HUES6 (cell line): ENCODE measurements at regions not wholly inside any gene's neighbourhood (a gene's known extent, or its start where the extent isn't known, plus 50 kb on each side); places are given as distances from the start of the nearest gene placed in this dataset.
"Not testable (repeated sequence)": the region's sequence is repeated elsewhere in the genome, so short reads cannot be mapped to it uniquely, and the experiment has no call there.

ENCODE experiments used
- H3K27ac ChIP-seq: 2 replicates; pipeline ENCODE4 v1.7.0; 2013; ENCODE audit warnings: low read depth, mild to moderate bottlenecking, low read length, inconsistent platforms
- H3K27me3 ChIP-seq: 2 replicates; pipeline ENCODE4 v1.6.1; 2013; ENCODE audit warnings: low read length; ENCODE audit not compliant: control insufficient read depth, insufficient read depth
- H3K36me3 ChIP-seq: 2 replicates; pipeline ENCODE4 v1.6.1; 2013; ENCODE audit warnings: low read length; ENCODE audit not compliant: control insufficient read depth, insufficient read depth
- H3K4me1 ChIP-seq: 2 replicates; pipeline ENCODE4 v1.6.1; 2013; ENCODE audit warnings: low read length; ENCODE audit not compliant: control insufficient read depth, insufficient read depth
- H3K4me3 ChIP-seq: 2 replicates; pipeline ENCODE4 v1.5.1; 2013; ENCODE audit warnings: low read depth, low read length
- H3K9ac ChIP-seq: one replicate; pipeline ENCODE4 v1.6.1; 2013; ENCODE audit warnings: mild to moderate bottlenecking, low read length
- H3K9me3 ChIP-seq: 2 replicates; pipeline ENCODE4 v1.6.1; 2013; ENCODE audit warnings: low read depth, low read length; ENCODE audit not compliant: control insufficient read depth, insufficient read depth

DNA sequence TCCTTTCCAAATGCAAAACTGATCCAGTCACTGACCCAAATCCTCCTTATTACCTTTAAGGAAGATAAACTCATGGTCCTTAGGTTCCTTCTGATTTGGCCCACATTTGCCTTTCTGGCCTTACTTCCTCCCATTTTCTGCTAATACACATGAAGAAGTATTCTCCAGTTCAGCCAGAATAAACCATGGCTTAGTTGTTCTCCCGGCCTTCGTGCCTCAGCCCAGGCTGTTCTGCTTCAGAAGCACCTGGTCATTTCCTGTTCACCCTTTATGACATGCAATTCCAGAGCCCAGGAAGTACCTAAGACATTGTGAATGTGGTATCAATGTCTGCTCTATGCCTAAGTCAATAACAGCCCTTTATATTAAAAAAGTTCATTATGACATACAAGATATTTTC lies 4790.1 kb upstream of the OR11H1 start:
- not testable (repeated sequence) for H3K4me1 ChIP-seq, H3K36me3 ChIP-seq, H3K4me3 ChIP-seq, H3K27ac ChIP-seq, H3K9ac ChIP-seq, H3K27me3 ChIP-seq
- H3K9me3 ChIP-seq, result peaks cover 72% of the 10 kb centered on the region

DNA sequence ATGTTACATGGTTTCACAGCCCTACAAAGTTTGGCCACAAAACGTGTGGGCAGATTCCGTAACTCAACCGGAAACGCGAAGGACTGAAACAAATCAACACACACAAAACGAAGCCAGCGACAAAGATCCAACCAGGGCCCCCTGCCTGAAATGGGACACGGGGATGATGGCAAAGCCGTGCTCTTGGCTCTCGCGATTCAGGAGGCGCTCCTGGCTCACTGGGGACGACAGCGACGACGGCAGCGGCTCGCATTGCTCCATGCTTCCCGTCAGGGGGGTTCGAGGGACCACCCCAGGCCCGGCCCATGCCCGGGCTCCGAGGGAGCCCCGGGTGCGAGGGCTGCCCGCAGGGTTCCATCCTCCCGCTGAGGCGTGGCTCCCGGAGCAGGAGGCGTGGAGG lies 4786.8 kb upstream of the OR11H1 start:
- no peak overlapping the region for H3K4me3 ChIP-seq
- no peak overlapping the region for H3K27ac ChIP-seq
- H3K9me3 ChIP-seq, result peaks cover 63% of the 10 kb centered on the region
- no peak overlapping the region for H3K9ac ChIP-seq
- H3K36me3 ChIP-seq, result no peaks in the 10 kb centered on the region
- no peaks in the 10 kb centered on the region for H3K4me1 ChIP-seq
- no peaks in the 10 kb centered on the region for H3K27me3 ChIP-seq

DNA sequence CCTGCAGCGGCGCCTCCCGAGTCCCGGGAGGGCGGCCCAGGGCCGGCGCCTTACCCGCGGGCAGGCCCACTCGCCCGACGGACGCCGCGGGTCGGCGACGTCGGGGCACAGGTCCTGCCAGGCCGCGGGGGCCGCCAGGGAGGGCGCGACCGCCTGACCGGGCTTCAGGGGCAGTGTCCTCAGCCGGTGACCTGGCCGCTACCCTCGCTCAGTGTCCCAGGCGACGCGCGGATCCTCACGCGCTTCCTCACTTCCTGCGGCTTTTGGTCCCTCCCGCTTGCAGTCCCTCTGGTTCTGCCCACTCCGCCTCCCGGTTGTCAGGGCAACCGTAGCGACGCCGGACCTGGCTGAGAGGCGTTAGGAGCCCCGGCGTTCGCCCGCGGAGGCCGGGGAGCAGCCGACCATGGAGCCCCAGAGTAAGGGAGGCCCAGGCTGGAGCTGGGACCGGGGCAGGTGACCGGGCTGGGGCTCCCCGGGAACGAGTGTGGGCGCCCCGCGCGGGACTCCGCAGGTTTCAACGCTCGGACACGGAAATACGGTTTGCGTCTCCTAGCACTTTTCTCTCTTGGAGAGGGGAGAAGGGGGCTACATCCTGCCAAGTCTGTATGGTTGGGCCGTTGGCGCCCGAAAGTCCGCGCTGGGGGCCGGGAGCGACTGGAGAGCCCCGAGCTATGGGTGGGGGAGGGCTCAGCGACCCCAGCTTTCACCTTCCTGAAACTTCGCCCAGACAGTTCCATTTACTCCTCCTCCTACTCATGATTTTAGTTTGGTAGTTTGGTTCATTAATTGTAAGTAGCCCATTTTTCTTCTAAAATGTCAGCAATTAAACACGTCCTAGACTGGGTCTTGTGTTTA lies 4786.0 kb upstream of the OR11H1 start:
- not testable (repeated sequence) for H3K27ac ChIP-seq, H3K9ac ChIP-seq, H3K4me3 ChIP-seq, H3K27me3 ChIP-seq, H3K36me3 ChIP-seq, H3K4me1 ChIP-seq
- H3K9me3 ChIP-seq, result peaks cover 63% of the 10 kb centered on the region

DNA sequence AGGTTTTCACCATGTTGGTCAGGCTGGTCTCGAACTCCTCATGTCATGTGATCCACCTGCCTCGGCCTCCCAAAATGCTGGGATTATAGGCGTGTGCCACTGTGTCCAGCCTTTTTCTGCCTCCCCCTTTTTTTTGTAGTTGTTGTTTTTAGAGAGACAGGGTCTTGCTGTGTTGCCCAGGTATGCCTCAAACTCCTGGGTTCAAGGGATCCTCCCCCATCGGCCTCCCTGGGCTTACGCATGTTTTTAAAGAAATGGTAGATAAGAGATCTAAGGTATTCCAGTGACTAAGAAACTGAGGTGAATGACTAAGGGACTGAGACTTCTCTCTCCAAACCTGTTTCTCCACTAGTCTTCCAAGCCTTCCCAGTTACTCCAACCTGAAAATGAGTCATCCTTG lies 4781.6 kb upstream of the OR11H1 start:
- H3K9ac ChIP-seq, H3K27ac ChIP-seq, H3K27me3 ChIP-seq, H3K36me3 ChIP-seq, H3K4me3 ChIP-seq, H3K4me1 ChIP-seq: not testable (repeated sequence)
- H3K9me3 ChIP-seq, result peaks cover 57% of the 10 kb centered on the region

DNA sequence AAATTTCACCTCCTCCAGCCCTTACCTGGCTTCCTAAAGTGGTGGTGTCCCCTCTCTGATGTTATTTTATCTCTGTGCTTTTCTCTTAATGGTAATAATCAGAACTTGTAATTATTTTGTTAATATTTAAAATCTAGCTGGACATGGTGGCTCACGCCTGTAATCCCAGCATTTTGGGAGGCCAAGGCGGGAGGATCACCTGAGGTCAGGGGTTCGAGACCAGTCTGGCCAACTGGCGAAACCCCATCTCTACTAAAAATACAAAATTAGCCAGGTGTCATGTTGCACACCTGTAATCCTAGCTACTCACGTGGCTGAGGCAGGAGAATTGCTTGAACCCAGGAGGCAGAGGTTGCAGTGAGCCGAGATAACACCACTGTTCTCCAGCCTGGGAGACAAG lies 4780.8 kb upstream of the OR11H1 start:
- H3K9ac ChIP-seq, H3K36me3 ChIP-seq, H3K4me3 ChIP-seq, H3K4me1 ChIP-seq, H3K27me3 ChIP-seq, H3K27ac ChIP-seq: not testable (repeated sequence)
- peaks cover 55% of the 10 kb centered on the region for H3K9me3 ChIP-seq

DNA sequence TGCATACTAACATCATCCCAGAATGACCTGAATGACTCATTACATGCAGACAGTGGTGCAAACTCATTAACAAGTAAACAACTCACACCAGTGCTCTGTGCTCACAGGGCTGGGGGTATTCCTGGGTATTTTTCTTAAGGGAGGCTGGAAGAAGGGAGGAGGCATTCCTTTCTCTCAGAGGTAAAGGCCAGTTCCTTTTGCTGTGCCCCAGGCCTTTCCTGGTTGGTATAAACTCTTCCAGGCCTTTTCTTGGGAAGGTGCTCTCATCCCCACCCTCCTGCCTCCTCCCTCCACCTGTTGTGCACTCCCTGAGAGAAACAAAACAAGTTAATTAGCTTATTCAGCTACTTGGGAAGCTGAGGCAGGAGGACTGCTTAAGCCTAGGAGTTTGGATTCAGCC lies 4779.2 kb upstream of the OR11H1 start:
- H3K27ac ChIP-seq, H3K36me3 ChIP-seq, H3K9ac ChIP-seq, H3K27me3 ChIP-seq, H3K4me1 ChIP-seq, H3K4me3 ChIP-seq: not testable (repeated sequence)
- H3K9me3 ChIP-seq, result peaks cover 54% of the 10 kb centered on the region

DNA sequence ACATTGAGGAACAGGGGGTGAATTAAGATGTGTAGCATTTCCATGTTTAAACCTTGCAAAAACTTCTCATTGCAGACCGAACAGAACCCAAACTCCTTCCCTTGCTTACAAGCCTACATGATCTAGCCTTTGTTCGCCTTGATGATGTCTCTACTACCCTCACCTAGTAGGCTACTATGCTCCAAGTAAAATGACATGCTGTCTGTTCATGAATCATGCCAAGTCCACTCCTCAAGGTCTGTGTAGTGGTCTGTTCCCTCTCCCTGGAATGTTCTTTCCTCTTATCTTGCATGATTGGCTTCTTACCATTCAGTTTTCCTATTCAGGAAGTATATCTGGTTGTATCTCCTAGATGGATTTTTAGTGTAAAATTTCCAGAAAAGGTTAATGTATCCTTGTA lies 4778.6 kb upstream of the OR11H1 start:
- H3K4me3 ChIP-seq, H3K36me3 ChIP-seq, H3K27ac ChIP-seq, H3K4me1 ChIP-seq, H3K9ac ChIP-seq, H3K27me3 ChIP-seq: not testable (repeated sequence)
- H3K9me3 ChIP-seq, result peaks cover 57% of the 10 kb centered on the region

DNA sequence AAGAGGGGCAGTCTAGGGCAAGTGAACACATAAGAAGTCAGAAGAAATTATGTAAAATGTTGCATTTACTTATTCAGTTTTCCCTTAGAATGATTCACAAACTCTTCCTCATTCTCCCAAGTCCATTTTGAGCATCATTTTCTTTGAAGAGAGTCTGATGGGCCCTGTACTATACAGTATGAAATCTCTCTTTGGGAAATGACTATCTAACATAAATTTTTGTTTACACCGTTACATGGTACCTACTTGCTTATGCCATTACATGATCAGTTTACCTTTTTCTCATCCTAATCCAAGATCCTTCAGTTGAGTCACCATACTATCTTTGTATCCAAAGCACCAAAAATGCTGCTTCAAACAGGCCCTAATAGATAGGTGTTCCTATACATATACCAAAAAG lies 4774.4 kb upstream of the OR11H1 start:
- H3K27me3 ChIP-seq, H3K36me3 ChIP-seq, H3K9ac ChIP-seq, H3K4me1 ChIP-seq, H3K27ac ChIP-seq: not testable (repeated sequence)
- Histone ChIP-seq H3K4me3 (0 out of 2 replicates have a peak overlapping the region, but pooled peaks have one; percentile 8), H3K9me3 (peaks cover 62% of the 10 kb centered on the region)

DNA sequence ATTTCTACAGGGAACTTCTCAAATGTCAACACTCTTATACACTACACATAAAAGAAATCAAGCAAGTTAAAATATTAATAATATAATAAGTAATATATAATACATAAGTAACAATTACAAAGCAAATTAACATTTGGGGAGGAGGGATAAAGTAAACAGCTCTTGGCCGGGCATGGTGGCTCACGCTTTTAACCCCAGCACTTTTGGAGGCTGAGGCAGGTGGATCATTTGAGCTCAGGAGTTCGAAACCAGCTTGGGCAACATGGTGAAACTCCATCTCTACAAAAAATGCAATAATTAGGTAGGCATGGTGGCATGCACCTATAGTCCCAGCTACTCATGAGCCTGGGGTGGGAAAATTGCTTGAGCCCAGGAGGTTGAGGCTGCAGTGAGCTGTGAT lies 4772.6 kb upstream of the OR11H1 start:
- H3K4me3 ChIP-seq, H3K4me1 ChIP-seq, H3K27ac ChIP-seq, H3K36me3 ChIP-seq, H3K9ac ChIP-seq, H3K27me3 ChIP-seq: not testable (repeated sequence)
- H3K9me3 ChIP-seq, result peaks cover 55% of the 10 kb centered on the region

DNA sequence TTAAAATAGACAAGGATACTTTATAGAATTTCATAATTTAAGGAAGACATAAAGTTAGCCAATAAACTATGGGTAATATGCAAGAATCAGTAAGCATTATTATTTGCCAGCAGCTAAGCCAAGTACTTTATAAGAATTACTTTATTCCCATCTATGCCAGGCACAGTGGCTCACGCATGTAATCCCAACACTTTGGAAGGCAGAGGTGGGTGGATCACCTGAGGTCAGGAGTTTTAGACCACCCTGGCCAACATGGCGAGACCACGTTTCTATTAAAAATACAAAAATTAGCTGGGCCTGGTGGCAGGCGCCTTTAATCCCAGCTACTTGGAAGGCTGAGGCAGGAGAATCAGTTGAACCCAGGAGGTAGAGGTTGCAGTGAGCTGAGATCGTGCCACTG lies 4767.6 kb upstream of the OR11H1 start:
- not testable (repeated sequence) for H3K4me1 ChIP-seq, H3K36me3 ChIP-seq, H3K27ac ChIP-seq, H3K27me3 ChIP-seq, H3K9ac ChIP-seq, H3K4me3 ChIP-seq
- H3K9me3 ChIP-seq, result peaks cover 29% of the 10 kb centered on the region

DNA sequence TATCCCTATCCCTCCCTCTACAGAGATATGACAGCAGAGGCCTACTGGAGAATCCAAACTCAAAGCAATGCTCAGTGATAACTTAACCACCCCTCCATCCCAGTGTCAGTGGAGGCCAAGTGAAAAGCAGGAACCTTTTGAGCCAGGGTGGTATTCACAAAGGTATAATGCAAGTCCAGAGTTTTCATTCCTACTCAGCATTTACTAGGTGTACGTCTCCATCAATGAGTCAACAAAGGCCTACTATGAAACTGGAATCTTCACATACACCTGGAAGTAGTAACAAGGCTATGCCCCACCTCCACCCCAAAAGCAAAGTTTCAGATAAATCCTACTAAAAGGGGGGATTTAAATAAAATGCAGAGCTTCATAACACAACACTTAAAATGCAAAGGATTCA lies 4761.7 kb upstream of the OR11H1 start:
- H3K27ac ChIP-seq, H3K9ac ChIP-seq, H3K4me1 ChIP-seq, H3K27me3 ChIP-seq, H3K4me3 ChIP-seq, H3K36me3 ChIP-seq: not testable (repeated sequence)
- H3K9me3 ChIP-seq, result peaks cover 41% of the 10 kb centered on the region

DNA sequence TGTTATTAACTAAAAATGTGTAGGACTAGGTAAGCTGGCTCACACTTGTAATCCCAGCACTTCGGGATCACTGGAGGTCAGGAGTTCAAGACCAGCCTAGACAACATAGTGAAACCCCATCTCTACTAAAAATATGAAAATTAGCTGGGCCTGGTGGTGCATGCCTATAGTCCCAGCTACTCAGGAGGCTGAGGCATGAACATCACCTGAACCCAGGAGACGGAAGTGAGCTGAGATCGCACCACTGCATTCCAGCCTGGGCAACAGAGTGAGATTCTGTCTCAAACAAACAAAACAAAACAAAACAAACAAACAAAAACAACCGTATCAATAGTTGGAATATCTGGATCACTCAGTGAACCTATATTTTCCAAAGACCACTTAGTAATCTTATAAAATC lies 4759.1 kb upstream of the OR11H1 start:
- not testable (repeated sequence) for H3K27ac ChIP-seq, H3K9ac ChIP-seq, H3K4me3 ChIP-seq, H3K27me3 ChIP-seq, H3K36me3 ChIP-seq, H3K4me1 ChIP-seq
- peaks cover 55% of the 10 kb centered on the region for H3K9me3 ChIP-seq
